ENCODE measurements at regions not wholly inside any gene's neighbourhood (a gene's known extent, or its start where the extent isn't known, plus 50 kb on each side); places are given as distances from the start of the nearest gene placed in this dataset.
A peak's percentile ranks its signal among the peaks of the same experiment; 100 is the strongest.
"Not testable (repeated sequence)": the region's sequence is repeated elsewhere in the genome, so short reads cannot be mapped to it uniquely, and the experiment has no call there.

DNA sequence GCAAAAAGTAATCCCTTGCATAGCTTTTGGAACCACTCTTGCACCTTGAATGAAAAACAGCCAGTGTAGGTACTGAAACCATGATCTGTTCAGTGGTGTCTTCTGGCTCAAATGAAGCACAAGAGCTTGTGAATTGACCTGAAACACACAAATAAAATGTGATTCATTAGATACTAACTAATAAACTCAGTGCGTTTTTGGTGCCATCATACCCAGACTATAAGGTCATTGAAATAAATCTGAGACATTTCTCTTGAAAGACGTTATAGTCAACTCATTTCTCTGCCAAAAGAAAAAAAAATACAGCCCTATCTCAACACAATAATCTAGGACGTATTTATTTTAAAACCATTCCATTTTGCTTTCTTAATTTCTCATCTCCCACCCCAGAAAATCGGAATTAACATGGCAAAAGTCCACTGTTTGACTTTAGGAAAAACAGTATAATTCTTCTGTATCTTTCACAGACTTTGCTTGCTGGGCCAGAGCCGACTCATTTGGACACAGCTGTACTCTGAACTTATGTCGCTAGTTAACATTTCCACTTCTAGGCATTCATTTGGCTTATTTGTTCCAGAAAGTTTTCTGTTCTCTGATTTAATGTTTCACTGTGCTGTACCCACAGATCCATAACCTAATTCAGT lies 284.9 kb upstream of the TBL1XR1 start:
- no peak for DNase-seq

GRCh38 chr3:177483182-177483967 lies 286.1 kb upstream of the TBL1XR1 start:
- peak in 2 of 3 experiments; percentile 10 to 22 for DNase-seq

DNA sequence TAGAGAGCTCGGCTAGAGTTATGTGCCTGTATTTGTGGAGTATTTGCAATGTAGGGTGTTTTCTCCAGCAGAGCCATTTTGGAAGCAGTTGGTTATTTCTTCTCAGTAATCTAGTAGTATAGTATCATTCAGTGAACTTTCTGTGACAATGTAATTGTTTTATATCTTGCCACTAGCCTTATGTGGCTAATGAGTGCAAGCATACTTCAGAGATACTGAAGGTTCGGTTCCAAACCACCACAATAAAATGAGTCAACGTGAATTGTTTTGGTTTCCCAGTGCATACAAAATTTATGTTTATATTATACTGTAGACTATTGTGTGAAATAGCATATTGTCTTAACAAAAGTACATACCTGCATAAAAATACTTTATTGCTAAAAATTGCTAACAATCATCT lies 286.9 kb upstream of the TBL1XR1 start:
- no peak for DNase-seq

DNA sequence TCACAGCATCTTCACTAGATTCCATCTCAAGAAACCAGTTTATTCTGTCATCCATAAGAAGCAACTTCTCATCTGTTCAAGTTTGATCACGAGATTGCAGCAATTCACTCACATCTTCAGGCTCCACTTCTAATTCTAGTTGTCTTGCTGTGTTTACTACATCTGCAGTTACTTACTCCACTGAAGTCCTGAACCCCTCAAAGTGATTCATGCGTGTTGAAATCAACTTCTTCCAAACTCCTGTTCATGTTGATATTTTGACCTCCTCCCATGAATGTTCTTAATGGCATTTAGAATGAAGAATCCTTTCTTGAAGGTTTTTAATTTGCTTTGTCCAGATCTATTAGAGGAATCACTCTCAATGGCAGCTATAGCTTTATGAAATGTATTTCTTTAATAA lies 287.6 kb upstream of the TBL1XR1 start:
- DNase-seq, result no peak

- DNase-seq, result no peak
These were observed 290.4 kb upstream of the TBL1XR1 start for GRCh38 chr3:177487635-177488186.

- no peak for DNase-seq
These were observed 291.5 kb upstream of the TBL1XR1 start for GRCh38 chr3:177488740-177489139.

- peak in 1 of 3 experiments; percentile 49 for DNase-seq
These were observed 293.3 kb upstream of the TBL1XR1 start for GRCh38 chr3:177490626-177491025.

GRCh38 chr3:177491296-177492032 lies 294.2 kb upstream of the TBL1XR1 start:
- DNase-seq, result peak in 2 of 3 experiments; percentile 43 to 85

GRCh38 chr3:177493091-177493490 lies 295.8 kb upstream of the TBL1XR1 start:
- no peak for DNase-seq

- DNase-seq, result no peak
These were observed 296.9 kb upstream of the TBL1XR1 start for GRCh38 chr3:177494216-177494615.

DNA sequence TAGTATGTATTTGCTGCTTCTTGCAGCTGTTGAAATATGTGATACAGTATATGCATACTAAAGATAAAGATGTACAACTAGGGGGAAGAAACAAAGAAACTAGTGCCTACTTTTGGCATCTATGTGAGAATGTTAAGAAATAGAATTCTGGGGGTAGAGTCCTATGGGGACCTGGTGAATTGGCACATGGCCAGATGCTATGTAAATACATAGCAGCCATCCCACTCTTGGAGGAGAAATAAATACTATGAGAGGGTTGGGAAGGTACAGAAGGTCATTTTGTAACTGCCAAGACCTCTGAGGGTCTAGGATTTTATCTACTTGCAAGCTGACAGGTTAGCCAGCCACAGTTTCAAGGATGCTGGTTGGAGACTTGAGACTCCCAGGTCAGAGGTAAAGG lies 298.3 kb upstream of the TBL1XR1 start:
- DNase-seq, result peak in 1 of 3 experiments; percentile 35

GRCh38 chr3:177498037-177498857 lies 301.0 kb upstream of the TBL1XR1 start:
- DNase-seq, result no peak

GRCh38 chr3:177499039-177499438 lies 301.8 kb upstream of the TBL1XR1 start:
- DNase-seq, result not testable (repeated sequence)

- no peak for DNase-seq
These were observed 302.6 kb upstream of the TBL1XR1 start for GRCh38 chr3:177499779-177500423.

- no peak for DNase-seq
These were observed 313.5 kb upstream of the TBL1XR1 start for GRCh38 chr3:177510693-177511216.

GRCh38 chr3:177512945-177513814 lies 315.9 kb upstream of the TBL1XR1 start:
- no peak for DNase-seq

DNA sequence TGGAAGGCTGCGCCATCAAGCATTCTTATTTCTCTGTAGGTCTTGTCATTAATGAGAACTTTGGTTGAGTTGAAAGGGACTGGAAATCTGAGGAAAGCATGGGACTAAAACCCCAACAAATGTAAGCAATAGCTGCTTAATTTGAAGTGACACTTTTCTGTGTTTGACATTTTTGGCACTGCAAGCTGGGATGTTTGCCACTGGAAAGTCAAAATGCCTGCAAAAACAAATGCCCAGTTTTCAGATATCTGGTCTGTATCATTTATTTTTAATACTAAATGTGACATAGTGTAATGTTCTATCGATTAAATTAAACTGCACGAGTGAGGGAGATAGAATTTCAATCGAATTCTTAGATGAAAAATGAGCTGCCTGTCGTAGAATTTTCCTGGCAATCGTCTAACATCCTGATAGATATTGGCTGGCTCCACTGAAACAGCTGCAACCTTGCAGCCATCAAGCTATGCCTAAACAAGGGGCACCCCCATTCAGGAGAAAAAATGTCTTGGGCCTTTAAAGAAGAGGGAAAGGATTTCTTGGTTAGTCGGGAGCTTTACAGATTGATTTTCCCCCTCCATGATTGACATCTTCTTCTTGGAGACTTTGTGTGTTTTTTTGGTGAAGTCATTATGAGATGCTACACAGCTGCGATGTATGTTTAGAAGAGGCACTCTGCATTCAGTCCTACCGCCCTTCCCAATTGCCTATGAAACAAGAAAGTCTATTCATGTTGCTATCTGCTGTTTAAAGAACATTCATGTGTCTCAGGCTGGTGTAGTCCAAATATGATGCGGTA lies 316.7 kb upstream of the TBL1XR1 start:
- no peak for DNase-seq

DNA sequence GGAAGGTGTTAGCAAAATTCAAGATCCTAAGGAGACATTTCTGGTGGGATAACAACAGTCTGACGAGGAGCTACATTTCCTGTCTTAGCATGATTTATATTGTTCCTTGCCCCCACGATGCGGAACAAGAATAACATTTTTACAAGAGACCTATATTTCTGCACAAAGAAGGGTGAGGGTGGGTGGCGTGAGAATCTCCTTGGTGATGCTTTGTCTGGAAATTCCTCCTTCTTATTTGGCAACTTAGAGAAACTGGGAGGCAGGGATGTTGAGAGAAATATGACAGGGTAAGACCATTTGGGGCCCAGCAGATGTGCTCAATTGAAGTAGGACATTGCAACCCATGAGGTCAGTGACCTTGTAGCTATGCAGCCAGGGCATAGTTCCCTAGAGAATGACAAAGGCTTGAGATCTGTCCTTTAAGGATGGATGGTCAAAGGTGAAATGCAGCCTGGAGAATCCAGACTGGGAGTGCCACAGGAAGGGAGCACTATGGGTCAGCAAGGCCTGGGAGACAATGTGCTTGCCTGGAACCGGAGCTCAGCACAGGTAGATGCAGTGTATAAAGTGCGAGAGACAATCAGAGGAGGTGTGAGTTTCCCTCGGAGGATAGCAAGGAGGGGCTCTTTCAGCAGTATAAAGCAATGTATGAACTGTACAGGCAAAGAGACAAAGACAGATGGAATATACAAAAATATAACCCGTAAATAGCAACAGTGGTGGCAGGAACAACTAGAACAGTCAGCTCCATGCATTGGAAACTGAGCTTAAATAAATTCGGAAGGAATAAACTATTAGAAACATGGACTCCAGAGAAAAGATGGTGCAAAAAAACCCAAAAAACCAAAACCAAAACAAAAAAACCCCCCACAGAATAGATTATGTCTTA lies 317.6 kb upstream of the TBL1XR1 start:
- no peak for DNase-seq

- DNase-seq, result no peak
These were observed 318.5 kb upstream of the TBL1XR1 start for GRCh38 chr3:177515786-177516157.
